ENCODE measurements at regions not wholly inside any gene's neighbourhood (a gene's known extent, or its start where the extent isn't known, plus 50 kb on each side); places are given as distances from the start of the nearest gene placed in this dataset.

DNA sequence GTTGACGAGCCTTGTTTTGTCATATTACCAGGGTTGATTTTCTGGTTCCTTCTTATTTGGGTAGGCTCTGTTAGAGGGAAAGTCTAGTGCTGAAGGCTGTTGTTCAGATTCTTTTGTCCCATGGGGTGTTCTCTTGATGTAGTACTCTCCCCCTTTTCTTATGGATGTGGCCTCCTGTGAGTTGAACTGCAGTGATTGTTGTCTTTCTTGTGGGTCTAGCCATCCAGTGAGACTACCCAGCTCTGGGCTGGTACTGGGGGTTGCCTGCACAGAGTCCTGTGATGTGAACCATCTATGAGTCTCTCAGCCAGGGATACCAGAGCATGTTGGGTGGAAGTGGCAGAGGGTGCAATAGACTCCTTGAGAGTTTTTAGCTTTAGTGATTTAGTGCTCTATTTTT, 680.6 kb downstream of the RFPL4B start:
- no peak for TF ChIP-seq MAFK (IDR thresholded peaks at IDR 0.05; ENCODE audit: partially characterized antibody)
- no peak for TF ChIP-seq POLR2A (IDR thresholded peaks at IDR 0.05; ENCODE audit: low read length)
- TF ChIP-seq, protein P1, sequence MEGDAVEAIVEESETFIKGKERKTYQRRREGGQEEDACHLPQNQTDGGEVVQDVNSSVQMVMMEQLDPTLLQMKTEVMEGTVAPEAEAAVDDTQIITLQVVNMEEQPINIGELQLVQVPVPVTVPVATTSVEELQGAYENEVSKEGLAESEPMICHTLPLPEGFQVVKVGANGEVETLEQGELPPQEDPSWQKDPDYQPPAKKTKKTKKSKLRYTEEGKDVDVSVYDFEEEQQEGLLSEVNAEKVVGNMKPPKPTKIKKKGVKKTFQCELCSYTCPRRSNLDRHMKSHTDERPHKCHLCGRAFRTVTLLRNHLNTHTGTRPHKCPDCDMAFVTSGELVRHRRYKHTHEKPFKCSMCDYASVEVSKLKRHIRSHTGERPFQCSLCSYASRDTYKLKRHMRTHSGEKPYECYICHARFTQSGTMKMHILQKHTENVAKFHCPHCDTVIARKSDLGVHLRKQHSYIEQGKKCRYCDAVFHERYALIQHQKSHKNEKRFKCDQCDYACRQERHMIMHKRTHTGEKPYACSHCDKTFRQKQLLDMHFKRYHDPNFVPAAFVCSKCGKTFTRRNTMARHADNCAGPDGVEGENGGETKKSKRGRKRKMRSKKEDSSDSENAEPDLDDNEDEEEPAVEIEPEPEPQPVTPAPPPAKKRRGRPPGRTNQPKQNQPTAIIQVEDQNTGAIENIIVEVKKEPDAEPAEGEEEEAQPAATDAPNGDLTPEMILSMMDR (IDR thresholded peaks at IDR 0.05): no peak

All from A549 (cell line).